AG09309 (cell line): ENCODE measurements at regions not wholly inside any gene's neighbourhood (a gene's known extent, or its start where the extent isn't known, plus 50 kb on each side); places are given as distances from the start of the nearest gene placed in this dataset.

Experiments used
- DNase-seq: peaks from one replicate; pipeline ENCODE4 v3.0.0-alpha.2; 2010; ENCODE audit warnings: low read depth
- H3K4me3 ChIP-seq: 2 replicates; pipeline ENCODE4 v1.5.1; 2011; ENCODE audit warnings: mild to moderate bottlenecking, low read depth, low read length, moderate library complexity; ENCODE audit not compliant: control insufficient read depth
- CTCF ChIP-seq: IDR thresholded peaks from 2 replicates; pipeline ENCODE4 v1.5.1; 2011; ENCODE audit warnings: mild to moderate bottlenecking, low read depth, low read length, inconsistent platforms; ENCODE audit not compliant: insufficient read depth, control insufficient read depth; ENCODE audit errors: missing control alignments

- no peak for DNase-seq
- no peak overlapping the region for H3K4me3 ChIP-seq
- TF ChIP-seq CTCF, result no peak
These were observed 241.6 kb downstream of the CDK5RAP2 start for GRCh38 chr9:120338340-120338739.

- no peak for TF ChIP-seq CTCF
- no peak overlapping the region for H3K4me3 ChIP-seq
- no peak for DNase-seq
These were observed 242.8 kb downstream of the CDK5RAP2 start for GRCh38 chr9:120337131-120337530.

- no peak for TF ChIP-seq CTCF
- H3K4me3 ChIP-seq, result no peak overlapping the region
- DNase-seq, result no peak
These were observed 243.2 kb downstream of the CDK5RAP2 start for GRCh38 chr9:120336753-120337090.

GRCh38 chr9:120336021-120336752, 243.8 kb downstream of the CDK5RAP2 start:
- no peak overlapping the region for H3K4me3 ChIP-seq
- DNase-seq, result peak; percentile 3
- TF ChIP-seq CTCF, result no peak

- no peak for TF ChIP-seq CTCF
- no peak overlapping the region for H3K4me3 ChIP-seq
- DNase-seq, result peak; percentile 7
These were observed 248.1 kb downstream of the CDK5RAP2 start for GRCh38 chr9:120331913-120332312.

- no peak for DNase-seq
- no peak for TF ChIP-seq CTCF
- no peak overlapping the region for H3K4me3 ChIP-seq
These were observed 249.9 kb downstream of the CDK5RAP2 start for GRCh38 chr9:120330031-120330430.
